ENCODE measurements at regions not wholly inside any gene's neighbourhood (a gene's known extent, or its start where the extent isn't known, plus 50 kb on each side); places are given as distances from the start of the nearest gene placed in this dataset.
A peak's percentile ranks its signal among the peaks of the same experiment; 100 is the strongest.

- no peak for DNase-seq (ENCODE audit: low read depth in 2 of 2)
These were observed 68.1 kb upstream of the SFMBT2 start for GRCh38 chr10:7478727-7479457.

GRCh38 chr10:7477538-7478334 is 66.9 kb upstream of the SFMBT2 start:
- DNase-seq (ENCODE audit: low read depth in 2 of 2): no peak

- DNase-seq (ENCODE audit: low read depth in 2 of 2): no peak
These were observed 65.1 kb upstream of the SFMBT2 start for GRCh38 chr10:7475939-7476338.

GRCh38 chr10:7475046-7475911 is 64.4 kb upstream of the SFMBT2 start:
- peak in 1 of 2 donors; percentile 1 for DNase-seq (ENCODE audit: low read depth in 2 of 2)

GRCh38 chr10:7474388-7474787 is 63.6 kb upstream of the SFMBT2 start:
- DNase-seq (ENCODE audit: low read depth in 2 of 2): no peak

- no peak for DNase-seq (ENCODE audit: low read depth in 2 of 2)
These were observed 62.6 kb upstream of the SFMBT2 start for GRCh38 chr10:7473474-7473873.

GRCh38 chr10:7471720-7472367 is 61.0 kb upstream of the SFMBT2 start:
- DNase-seq (ENCODE audit: low read depth in 2 of 2): no peak

GRCh38 chr10:7470371-7470770 is 59.5 kb upstream of the SFMBT2 start:
- no peak for DNase-seq (ENCODE audit: low read depth in 2 of 2)

- no peak for DNase-seq (ENCODE audit: low read depth in 2 of 2)
These were observed 56.3 kb upstream of the SFMBT2 start for GRCh38 chr10:7467031-7467667.

GRCh38 chr10:7464691-7465090 is 53.9 kb upstream of the SFMBT2 start:
- no peak for DNase-seq (ENCODE audit: low read depth in 2 of 2)

Data from lung microvascular endothelial cell (primary cell).